ENCODE measurements at regions not wholly inside any gene's neighbourhood (a gene's known extent, or its start where the extent isn't known, plus 50 kb on each side); places are given as distances from the start of the nearest gene placed in this dataset.
"Not testable (repeated sequence)": the region's sequence is repeated elsewhere in the genome, so short reads cannot be mapped to it uniquely, and the experiment has no call there.

GRCh38 chr4:130703211-130703935 lies 1607.4 kb downstream of the C4orf33 start:
- no peak for DNase-seq

GRCh38 chr4:130705023-130705422 lies 1609.1 kb downstream of the C4orf33 start:
- DNase-seq: no peak

- no peak for DNase-seq
Observed at GRCh38 chr4:130712038-130712437, 1616.1 kb downstream of the C4orf33 start.

- DNase-seq: no peak
Observed at GRCh38 chr4:130714006-130714405, 1618.1 kb downstream of the C4orf33 start.

- no peak for DNase-seq
Observed at GRCh38 chr4:130722361-130722760, 1626.4 kb downstream of the C4orf33 start.

GRCh38 chr4:130736436-130737185 lies 1640.7 kb downstream of the C4orf33 start:
- DNase-seq: no peak

GRCh38 chr4:130738233-130738632 lies 1642.3 kb downstream of the C4orf33 start:
- DNase-seq: no peak

- DNase-seq: no peak
Observed at GRCh38 chr4:130747842-130748241, 1651.9 kb downstream of the C4orf33 start.

DNA sequence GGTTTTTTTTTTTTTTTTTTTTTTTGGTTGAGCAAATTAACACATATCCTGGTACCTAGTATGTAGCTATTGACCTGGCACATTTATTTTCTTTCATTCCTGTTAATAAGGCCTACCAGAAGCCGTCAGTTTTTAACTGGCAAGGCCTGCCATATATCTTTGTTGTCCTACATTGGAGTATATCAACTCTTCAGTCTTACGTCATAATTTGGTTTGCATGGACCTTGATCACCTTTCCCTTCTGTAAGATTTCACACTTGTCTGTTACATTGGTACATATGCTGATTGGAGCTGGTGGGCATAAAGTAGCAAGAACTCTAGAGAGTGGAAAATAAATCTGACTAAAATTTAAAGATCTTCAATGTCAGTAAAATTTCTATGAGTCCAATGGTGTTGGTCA lies 1658.0 kb downstream of the C4orf33 start:
- DNase-seq: no peak

GRCh38 chr4:130760246-130760645 lies 1664.3 kb downstream of the C4orf33 start:
- no peak for DNase-seq

DNA sequence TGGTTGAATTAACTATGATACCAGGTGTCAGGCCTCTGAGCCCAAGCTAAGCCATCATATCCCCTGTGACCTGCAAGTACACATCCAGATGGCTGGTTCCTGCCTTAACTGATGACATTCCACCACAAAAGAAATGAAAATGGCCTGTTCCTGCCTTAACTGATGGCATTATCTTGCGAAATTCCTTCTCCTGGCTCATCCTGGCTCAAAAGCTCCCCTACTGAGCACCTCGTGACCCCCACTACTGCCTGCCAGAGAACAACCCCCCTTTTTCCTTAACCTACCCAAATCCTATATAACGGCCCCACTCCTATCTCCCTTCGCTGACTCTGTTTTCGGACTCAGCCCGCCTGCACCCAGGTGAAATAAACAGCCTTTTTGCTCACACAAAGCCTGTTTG lies 1671.4 kb downstream of the C4orf33 start:
- DNase-seq: not testable (repeated sequence)

DNA sequence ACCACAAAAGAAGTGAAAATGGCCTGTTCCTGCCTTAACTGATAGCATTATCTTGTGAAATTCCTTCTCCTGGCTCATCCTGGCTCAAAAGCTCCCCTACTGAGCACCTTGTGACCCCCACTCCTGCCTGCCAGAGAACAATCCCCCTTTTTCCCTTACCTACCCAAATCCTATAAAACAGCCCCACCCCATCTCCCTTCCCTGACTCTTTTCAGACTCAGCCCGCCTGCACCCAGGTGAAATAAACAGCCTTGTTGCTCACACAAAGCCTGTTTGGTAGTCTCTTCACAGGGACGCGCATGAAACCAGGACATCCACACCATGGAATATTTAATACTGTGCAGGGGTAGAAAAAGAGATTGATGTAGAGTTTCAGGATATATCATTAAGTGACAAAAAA lies 1677.0 kb downstream of the C4orf33 start:
- not testable (repeated sequence) for DNase-seq

DNA sequence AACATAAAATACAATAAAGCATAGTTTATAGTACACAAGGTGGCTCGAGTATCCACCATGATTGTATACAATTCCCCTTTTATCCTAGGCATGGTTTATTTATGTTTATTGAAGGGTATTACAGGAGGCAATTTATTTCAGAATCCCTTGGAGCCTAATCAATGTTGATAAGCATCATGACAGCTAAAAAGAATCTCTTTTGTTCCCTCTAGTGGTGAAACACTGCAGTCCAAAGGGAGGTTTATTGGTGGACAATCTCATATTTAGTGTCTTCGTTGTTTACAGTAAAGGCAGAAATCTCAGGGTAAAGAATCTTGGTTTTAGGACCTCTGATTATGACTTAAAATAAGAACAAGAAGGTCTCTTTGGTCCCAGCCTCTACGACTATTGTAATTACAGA lies 1712.5 kb downstream of the C4orf33 start:
- DNase-seq: no peak

DNA sequence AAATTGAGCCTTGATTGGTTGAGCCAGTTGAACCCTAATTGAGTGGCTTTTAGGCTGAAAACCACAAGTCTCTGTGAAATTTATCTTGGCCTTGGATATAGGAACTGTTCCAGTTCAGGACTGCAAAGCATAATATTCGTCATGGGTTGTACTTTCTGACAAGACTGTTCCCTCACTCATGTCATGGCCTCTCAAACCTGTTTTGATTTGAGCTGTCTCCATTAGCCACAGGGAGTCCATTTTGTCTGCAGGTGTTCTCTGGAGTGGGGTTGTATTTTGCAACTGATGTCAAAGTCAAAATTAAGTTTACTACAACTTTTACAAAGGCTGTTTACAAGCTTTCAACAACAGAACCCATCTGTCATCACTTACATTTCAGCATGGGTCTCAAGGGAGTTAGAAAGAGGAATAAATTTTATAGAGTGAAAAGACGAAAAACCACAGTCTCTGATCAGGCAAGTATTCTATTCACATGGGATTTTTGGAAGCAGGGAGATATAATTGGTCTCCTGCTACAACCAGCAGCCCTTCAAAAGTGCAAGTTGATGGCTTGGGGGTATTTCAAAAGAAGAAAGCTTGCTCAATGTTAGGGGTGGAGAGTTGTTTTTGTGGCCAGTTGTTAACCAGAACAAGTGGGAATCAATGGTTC lies 1716.3 kb downstream of the C4orf33 start:
- DNase-seq: no peak

DNA sequence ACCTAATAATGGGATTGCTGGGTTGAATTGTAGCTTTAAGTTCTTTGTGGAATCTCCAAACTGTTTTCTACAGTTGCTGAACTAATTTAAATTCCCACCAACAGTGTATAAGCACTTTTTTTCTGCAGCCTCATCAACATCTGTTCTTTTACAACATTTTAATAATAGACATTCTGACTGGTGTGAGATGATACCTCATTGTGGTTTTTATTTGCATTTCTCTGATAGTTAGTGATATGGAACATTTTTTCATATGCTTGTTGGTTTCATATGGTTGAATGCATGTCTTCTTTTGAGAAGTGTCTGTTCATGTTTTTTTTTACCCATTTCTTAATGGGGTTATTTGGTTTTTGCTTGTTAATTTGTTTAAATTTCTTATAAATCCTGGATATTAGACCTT lies 1718.9 kb downstream of the C4orf33 start:
- no peak for DNase-seq

DNA sequence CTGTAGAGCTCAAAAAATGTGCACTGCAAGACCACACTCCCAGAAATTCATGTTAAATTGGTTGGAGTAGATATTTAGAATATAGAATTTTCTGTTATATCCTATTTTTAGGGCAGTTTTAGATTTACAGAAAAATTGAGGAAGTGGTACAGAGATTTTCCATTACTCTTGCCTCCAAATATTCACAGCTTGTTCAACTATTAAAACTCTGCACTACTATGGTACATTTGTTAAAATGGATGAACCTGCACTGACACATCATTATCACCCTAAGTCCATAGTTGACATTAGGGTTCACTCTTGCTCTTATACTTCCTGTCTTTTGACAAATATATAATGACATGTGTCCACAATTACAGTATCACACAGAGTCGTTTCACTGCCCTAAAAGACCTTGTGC lies 1724.5 kb downstream of the C4orf33 start:
- no peak for DNase-seq

GRCh38 chr4:130825284-130825683 lies 1729.3 kb downstream of the C4orf33 start:
- DNase-seq: no peak

- DNase-seq: no peak
Observed at GRCh38 chr4:130850019-130850524, 1754.1 kb downstream of the C4orf33 start.

DNA sequence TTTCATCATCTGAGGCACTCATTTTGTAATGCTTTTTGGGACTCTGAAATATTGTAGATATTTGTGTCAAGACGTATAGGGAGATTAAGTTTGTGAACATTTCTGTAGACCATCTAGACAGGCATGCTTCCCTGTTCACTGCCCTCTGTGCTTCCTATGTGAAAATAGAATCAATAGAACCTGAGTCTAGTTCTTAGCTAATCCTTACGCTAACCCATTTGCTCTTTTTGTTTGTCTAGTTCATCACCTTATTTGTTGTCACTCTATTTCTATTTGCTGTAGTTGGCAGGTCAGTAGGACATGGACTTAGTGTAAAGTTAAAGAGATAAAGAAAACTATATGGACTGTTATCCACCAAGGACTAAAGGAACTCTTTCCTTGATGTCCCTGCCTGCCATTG lies 1755.2 kb downstream of the C4orf33 start:
- no peak for DNase-seq

GRCh38 chr4:130851932-130852331 lies 1756.0 kb downstream of the C4orf33 start:
- no peak for DNase-seq

DNA sequence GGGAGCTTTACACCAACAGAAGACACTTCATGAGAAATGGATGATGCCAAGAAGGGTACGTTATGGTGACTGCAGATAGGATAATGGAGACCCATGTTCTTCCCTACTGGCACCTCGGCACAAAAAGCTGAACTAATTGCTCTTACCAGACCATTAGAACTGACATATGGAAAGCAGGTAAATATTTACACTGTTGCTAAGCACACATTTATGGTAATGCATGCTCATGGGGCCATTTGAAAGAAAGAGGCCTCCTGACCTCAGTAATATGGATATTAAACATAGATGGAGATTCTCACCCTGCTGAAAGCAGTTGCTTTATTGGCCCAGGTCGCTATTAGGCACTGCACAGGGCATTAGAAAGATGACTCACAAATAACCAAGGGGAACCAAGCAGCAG lies 1759.6 kb downstream of the C4orf33 start:
- DNase-seq: no peak

- no peak for DNase-seq
Observed at GRCh38 chr4:130859991-130860390, 1764.0 kb downstream of the C4orf33 start.

DNA sequence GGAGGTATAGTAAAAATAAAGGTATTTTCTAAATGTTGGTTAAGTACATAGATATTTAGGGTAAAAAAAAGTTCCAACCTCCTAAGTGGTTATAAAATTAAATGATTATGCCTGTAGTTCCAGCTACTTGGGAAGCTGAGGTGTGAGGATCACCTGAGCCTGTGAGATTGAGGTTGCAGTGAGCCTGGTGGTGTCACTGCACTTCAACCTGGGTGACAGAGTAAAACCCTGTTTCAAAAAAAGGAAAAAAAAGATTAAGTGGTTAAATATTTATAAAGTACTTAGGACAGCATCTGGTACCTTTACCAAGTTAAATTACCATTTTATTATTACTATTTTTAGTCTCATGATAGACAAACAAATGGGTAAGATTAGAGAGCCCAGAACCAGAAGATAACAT lies 1801.0 kb downstream of the C4orf33 start:
- no peak for DNase-seq

DNA sequence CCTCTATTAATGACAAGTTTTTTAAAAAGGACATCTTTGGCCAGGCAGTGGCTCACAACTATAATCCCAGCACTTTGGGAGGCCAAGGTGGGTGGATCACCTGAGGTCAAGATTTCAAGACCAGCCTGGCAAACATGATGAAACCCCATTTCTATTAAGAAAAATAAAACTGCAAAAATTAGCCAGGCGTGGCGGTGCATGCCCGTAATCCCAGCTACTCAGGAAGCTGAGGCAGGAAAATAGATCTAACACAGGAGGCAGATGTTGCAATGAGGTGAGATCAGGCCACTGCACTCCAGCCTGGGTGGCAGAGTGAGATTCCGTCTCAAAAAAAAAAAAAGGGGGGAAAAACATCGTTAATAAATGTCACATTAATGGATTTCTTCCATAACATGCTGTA lies 1805.4 kb downstream of the C4orf33 start:
- DNase-seq: no peak
